Endodermal cell (in vitro differentiated cells): ENCODE measurements at regions not wholly inside any gene's neighbourhood (a gene's known extent, or its start where the extent isn't known, plus 50 kb on each side); places are given as distances from the start of the nearest gene placed in this dataset.

Experiments
- DNase-seq: peaks from one replicate; pipeline ENCODE4 v3.0.0-alpha.2; 2017
- H3K27ac ChIP-seq: 2 replicates; pipeline ENCODE4 v1.5.1; 2013; ENCODE audit warnings: mild to moderate bottlenecking, low read depth, low read length, moderate library complexity
- H3K27me3 ChIP-seq: 2 replicates; pipeline ENCODE4 v1.6.1; 2013; ENCODE audit warnings: mild to moderate bottlenecking, low read length, moderate library complexity; ENCODE audit not compliant: insufficient read depth, control insufficient read depth, poor library complexity, severe bottlenecking
- H3K36me3 ChIP-seq: 2 replicates; pipeline ENCODE4 v1.7.0; 2013; ENCODE audit warnings: mild to moderate bottlenecking, low read length, moderate library complexity; ENCODE audit not compliant: control insufficient read depth, insufficient read depth
- H3K4me1 ChIP-seq: one replicate; pipeline ENCODE4 v1.7.0; 2013; ENCODE audit warnings: low read length; ENCODE audit not compliant: control insufficient read depth, insufficient read depth
- H3K4me3 ChIP-seq: 2 replicates; pipeline ENCODE4 v1.5.1; 2013; ENCODE audit warnings: mild to moderate bottlenecking, low read length, moderate library complexity
- H3K9ac ChIP-seq: 2 replicates; pipeline ENCODE4 v1.6.1; 2013; ENCODE audit warnings: mild to moderate bottlenecking, low read length, moderate library complexity; ENCODE audit not compliant: poor library complexity, severe bottlenecking; ENCODE audit errors: extremely low read depth
- H3K9me3 ChIP-seq: 2 replicates; pipeline ENCODE4 v1.6.1; 2013; ENCODE audit warnings: mild to moderate bottlenecking, low read length, moderate library complexity; ENCODE audit not compliant: control insufficient read depth
- H3K27ac Mint-ChIP-seq: 2 replicates; pipeline ENCODE4 v1.8.0; 2020; ENCODE audit warnings: mixed read lengths
- H3K27me3 Mint-ChIP-seq: 2 replicates; pipeline ENCODE4 v1.8.0; 2021; ENCODE audit warnings: mild to moderate bottlenecking, mixed read lengths; ENCODE audit not compliant: insufficient read depth
- H3K36me3 Mint-ChIP-seq: 2 replicates; pipeline ENCODE4 v1.8.0; 2020; ENCODE audit warnings: low read depth, mixed read lengths
- H3K4me1 Mint-ChIP-seq: 2 replicates; pipeline ENCODE4 v1.8.0; 2020; ENCODE audit warnings: mixed read lengths
- H3K4me3 Mint-ChIP-seq: 2 replicates; pipeline ENCODE4 v1.8.0; 2020; ENCODE audit warnings: mild to moderate bottlenecking, moderate library complexity, mixed read lengths
- H3K9me3 Mint-ChIP-seq: 2 replicates; pipeline ENCODE4 v1.8.0; 2020; ENCODE audit warnings: mild to moderate bottlenecking, mixed read lengths
- WGBS, 2 experiments: methylation state at CpG; one replicate each; pipeline versions ENCODE4 v1.1.5 to v1.1.7; 2013; ENCODE audit warnings: missing lambda C conversion rate in 2 of 2, mixed read lengths in 1 of 2; ENCODE audit not compliant: insufficient coverage in 1 of 2, insufficient read length in 1 of 2; 5-methylcytosine and 5-hydroxymethylcytosine counted together
- TF ChIP-seq, protein P1 (sequence below): fragments of 200-600 bp; sonication (generic); conservative IDR thresholded peaks from 2 replicates; pipeline ENCODE4 v1.5.0; 2021; ENCODE audit warnings: antibody characterized with exemption, mild to moderate bottlenecking

DNA sequence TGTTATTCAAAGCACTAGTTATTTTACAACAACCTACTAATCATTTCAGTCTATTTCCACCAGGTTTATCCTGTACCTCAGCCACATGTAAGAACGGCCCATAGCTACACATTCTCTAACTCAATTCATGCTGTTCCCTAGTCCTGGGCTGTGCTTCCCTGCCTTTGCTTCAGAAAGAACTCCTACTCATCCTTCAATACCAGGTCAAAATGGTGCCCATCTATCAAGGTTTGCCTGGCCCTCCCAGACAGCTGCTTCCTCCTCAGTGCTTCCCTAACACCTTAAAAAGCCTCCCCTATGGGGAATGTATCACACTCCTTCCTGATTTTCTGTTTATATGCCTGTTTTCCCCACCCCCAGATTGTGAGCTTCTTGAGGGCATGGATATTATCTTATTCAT, 400.7 kb downstream of the MN1 start:
- H3K27me3 ChIP-seq = no peaks in the 10 kb centered on the region
- DNase-seq = no peak
- H3K27ac ChIP-seq = no peak overlapping the region
- TF ChIP-seq, protein P1, sequence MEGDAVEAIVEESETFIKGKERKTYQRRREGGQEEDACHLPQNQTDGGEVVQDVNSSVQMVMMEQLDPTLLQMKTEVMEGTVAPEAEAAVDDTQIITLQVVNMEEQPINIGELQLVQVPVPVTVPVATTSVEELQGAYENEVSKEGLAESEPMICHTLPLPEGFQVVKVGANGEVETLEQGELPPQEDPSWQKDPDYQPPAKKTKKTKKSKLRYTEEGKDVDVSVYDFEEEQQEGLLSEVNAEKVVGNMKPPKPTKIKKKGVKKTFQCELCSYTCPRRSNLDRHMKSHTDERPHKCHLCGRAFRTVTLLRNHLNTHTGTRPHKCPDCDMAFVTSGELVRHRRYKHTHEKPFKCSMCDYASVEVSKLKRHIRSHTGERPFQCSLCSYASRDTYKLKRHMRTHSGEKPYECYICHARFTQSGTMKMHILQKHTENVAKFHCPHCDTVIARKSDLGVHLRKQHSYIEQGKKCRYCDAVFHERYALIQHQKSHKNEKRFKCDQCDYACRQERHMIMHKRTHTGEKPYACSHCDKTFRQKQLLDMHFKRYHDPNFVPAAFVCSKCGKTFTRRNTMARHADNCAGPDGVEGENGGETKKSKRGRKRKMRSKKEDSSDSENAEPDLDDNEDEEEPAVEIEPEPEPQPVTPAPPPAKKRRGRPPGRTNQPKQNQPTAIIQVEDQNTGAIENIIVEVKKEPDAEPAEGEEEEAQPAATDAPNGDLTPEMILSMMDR = no peak
- H3K4me3 Mint-ChIP-seq = no peak overlapping the region
- no peaks in the 10 kb centered on the region for H3K4me1 Mint-ChIP-seq
- no peak overlapping the region for H3K4me3 ChIP-seq
- no peaks in the 10 kb centered on the region for H3K36me3 ChIP-seq
- no peaks in the 10 kb centered on the region for H3K36me3 Mint-ChIP-seq
- no peaks in the 10 kb centered on the region for H3K9me3 ChIP-seq
- no peak overlapping the region for H3K27ac Mint-ChIP-seq
- H3K9ac ChIP-seq = no peak overlapping the region
- 0% methylated on average over 1 of the region's 1 CpG for WGBS, 2 experiments
- no peaks in the 10 kb centered on the region for H3K4me1 ChIP-seq
- H3K27me3 Mint-ChIP-seq = peaks cover 13% of the 10 kb centered on the region
- H3K9me3 Mint-ChIP-seq = peaks cover 3% of the 10 kb centered on the region

DNA sequence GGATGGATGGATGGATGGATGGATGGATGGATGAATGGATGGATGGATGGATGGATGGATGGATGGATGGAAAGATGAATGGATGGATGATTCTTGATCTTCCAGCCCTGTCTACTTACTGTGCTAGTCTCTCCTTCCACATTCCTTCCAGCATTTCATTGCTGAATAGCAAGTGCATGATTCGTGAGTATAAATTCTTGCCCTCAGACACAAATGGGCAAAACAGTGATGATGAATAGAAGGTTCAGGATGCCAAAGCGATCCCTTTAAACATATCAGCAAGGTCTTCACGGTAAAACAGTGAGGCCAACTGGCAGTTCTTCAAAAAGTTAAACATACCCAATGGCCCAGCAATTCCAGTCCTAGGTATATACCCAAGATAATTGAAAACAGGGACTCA, 400.2 kb downstream of the MN1 start:
- no peak overlapping the region for H3K4me3 Mint-ChIP-seq

DNA sequence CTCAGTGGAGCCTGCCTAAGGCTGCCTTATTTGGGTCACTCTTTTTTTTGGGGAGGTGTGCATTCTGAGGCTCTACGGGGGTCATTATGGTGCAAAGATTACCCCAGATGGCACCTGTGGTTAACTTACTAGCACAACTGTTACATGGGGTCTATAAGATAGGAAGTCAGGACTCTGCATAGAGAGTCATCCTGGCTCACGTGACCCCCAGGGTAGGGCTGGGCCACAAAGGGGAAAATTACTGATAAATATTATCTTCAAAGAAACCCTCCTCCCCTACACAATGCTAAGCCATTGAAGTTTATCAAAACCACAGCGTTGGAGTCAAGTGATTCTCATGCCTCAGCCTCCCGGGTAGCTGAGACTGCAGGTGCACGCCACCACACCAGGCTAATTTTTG, 397.1 kb downstream of the MN1 start:
- no peak overlapping the region for H3K27ac ChIP-seq
- Mint-ChIP-seq H3K27me3 (peaks cover 11% of the 10 kb centered on the region), H3K36me3 (no peaks in the 10 kb centered on the region), H3K4me1 (no peaks in the 10 kb centered on the region), H3K9me3 (peaks cover 3% of the 10 kb centered on the region), H3K27ac (no peak overlapping the region), H3K4me3 (no peak overlapping the region)
- WGBS, 2 experiments = 90 to 93% methylated on average over 5 of the region's 5 CpGs
- H3K36me3 ChIP-seq = no peaks in the 10 kb centered on the region
- TF ChIP-seq, protein P1 = no peak
- H3K9me3 ChIP-seq = no peaks in the 10 kb centered on the region
- no peaks in the 10 kb centered on the region for H3K4me1 ChIP-seq
- H3K4me3 ChIP-seq = no peak overlapping the region
- H3K27me3 ChIP-seq = no peaks in the 10 kb centered on the region
- H3K9ac ChIP-seq = no peak overlapping the region
- no peak for DNase-seq

More for the DNA sequence above, 400.2 kb downstream of the MN1 start:
- Histone ChIP-seq H3K36me3 (no peaks in the 10 kb centered on the region), H3K9ac (no peak overlapping the region), H3K27ac (no peak overlapping the region), H3K4me3 (no peak overlapping the region), H3K9me3 (no peaks in the 10 kb centered on the region), H3K4me1 (no peaks in the 10 kb centered on the region), H3K27me3 (no peaks in the 10 kb centered on the region)
- no peak overlapping the region for H3K27ac Mint-ChIP-seq
- 92 to 100% methylated on average over 2 to 3 of the region's 3 CpGs for WGBS, 2 experiments
- no peaks in the 10 kb centered on the region for H3K4me1 Mint-ChIP-seq
- TF ChIP-seq, protein P1 = no peak
- no peak for DNase-seq
- peaks cover 12% of the 10 kb centered on the region for H3K27me3 Mint-ChIP-seq
- peaks cover 3% of the 10 kb centered on the region for H3K9me3 Mint-ChIP-seq
- no peaks in the 10 kb centered on the region for H3K36me3 Mint-ChIP-seq
